HuH-7.5 (cell line): ENCODE measurements at regions not wholly inside any gene's neighbourhood (a gene's known extent, or its start where the extent isn't known, plus 50 kb on each side); places are given as distances from the start of the nearest gene placed in this dataset.
A peak's percentile ranks its signal among the peaks of the same experiment; 100 is the strongest.

ENCODE experiments used
- DNase-seq: peaks from one replicate; pipeline ENCODE4 v3.0.0; 2011; ENCODE audit warnings: low spot score

DNA sequence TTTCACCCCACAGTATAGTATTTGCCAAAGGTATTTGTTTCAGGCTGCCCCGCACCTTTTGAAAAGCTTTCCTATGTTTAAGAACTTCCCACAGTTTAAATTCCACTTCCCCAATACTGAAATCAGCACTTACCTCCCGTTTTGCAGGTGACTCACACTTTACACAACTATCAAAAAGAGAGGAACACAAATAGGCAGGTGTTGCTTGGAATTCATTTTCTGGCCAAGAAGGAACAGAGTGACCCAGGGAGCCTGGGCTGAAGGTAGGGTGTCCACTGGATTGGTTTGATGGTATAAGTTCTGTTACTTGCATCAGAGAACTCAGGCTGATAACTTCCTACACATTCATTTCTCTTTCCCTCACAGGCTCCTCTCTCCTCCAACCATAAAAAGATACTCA lies 60.1 kb upstream of the SLC30A5 start:
- no peak for DNase-seq

DNA sequence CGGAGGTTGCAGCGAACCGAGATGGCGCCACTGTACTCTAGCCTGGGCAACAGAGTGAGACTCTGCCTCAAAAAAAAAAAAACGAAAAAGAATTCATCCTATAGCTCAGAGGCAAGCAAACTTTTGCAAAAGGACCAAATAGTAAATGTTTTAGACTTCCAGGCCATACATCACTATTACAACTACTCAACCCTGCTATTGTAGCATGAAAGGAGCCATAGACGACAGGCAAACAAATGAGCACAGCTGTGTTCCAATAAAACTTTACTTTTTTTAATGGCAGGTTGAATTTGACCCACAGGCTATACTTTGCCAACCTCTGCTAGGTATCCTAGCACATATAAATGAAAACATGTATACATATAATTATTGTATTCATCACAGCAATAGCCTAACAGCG lies 58.9 kb upstream of the SLC30A5 start:
- no peak for DNase-seq

DNA sequence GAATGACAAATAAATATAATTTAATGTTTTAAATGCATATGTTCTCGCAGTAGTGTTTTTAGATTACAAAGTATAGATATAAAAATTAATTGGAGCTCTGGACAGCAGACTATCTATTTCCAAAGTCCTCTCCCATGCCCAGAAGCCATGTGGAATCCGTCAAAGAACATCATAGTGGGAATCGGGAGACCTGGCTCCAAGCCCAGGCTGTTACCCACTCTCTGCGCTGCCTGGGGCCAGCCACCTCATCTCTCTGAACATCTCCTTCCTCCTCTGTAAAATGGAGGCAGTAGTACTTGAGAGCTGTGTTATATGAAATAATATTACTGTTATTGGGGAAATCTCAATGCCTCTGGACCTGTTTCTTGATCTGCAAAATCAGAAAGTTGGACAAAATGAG lies 58.1 kb upstream of the SLC30A5 start:
- no peak for DNase-seq

DNA sequence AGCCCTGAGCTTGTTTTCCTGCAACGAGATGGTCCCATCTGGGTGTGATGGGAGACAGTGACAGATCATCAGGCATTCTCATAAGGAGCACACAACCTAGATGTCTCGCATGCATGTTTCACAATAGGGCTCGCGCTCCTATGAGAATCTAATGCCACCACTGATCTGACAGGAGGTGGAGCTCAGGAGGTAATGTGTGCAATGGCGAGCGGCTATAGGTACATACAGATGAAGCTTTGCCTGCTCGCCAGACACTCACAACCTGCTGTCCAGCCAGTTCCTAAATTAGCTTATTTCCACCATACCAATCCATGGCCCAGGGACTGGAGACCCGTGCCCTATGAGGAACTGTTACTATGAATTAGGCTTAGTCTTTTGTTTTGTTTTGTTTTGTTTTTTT lies 55.3 kb upstream of the SLC30A5 start:
- no peak for DNase-seq

DNA sequence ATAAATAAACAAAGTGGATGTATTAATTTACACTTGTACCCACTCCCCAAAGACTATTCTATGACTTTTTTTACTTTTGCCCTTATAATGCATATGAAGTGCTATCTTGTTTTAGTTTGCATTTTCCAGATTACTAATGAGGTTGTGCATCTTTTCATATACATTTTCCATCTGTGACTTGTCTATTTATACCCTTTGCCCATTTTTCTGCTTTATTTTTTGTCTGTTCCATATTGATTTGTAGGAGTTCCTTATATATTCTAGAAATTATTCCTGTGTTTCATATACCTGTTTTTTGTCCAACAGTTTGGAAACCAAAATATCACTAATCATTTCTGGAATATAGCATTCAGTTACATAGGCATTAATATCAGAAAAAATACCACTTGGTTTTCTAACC lies 54.0 kb upstream of the SLC30A5 start:
- no peak for DNase-seq

DNA sequence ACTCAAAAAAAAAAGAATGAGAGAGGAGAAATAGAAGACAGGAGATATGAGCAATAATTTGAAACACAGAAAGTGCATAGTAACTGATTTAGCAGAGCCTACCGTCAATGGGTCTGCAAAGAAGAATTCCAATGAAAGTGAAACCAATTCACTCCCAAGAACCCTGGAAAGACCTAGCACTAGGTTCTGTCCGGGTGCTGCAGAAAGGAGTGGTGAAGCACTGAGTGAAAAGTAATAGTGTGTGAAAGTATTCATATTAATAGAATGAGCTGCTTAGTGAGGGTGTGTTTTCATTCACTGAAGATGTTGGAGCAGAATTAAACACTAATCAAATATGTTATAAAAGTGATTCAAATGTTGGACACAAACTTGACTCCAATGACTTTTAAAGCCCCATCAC lies 51.3 kb upstream of the SLC30A5 start:
- no peak for DNase-seq

DNA sequence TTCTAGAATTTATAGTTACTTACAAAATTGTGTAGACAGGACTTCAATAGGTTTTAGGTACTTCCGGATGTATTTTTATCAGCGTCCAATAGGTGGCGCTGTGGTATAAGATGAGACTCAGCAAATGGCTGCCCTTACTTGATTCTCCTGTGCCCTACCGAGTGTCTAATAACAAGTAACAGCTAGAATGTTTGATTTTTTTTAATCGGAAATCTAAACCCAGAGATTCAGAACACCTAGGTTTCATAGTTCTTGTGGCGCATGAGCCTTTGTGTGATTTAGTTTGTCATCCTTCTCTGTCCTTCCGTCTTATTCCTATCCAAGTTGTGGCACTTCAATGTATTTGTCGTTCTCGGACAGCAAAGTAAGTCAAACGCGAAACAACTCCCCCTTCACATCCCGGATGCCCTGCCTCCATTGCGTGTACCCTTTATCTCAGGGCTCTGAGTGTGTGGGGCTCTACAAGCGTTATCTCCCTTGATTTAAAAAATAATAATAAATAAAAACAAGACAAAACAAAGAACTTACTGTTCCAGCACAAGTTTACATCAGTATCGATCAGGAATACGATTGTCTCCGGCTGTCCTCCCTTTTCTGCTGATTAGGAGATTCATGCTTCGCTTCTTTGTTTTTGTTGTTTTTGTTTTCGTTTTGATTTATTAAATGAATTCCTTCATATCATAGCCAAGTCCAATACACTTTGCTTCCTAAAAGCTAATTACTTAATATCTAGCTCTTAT lies 50.7 kb upstream of the SLC30A5 start:
- peak; percentile 46 for DNase-seq

DNA sequence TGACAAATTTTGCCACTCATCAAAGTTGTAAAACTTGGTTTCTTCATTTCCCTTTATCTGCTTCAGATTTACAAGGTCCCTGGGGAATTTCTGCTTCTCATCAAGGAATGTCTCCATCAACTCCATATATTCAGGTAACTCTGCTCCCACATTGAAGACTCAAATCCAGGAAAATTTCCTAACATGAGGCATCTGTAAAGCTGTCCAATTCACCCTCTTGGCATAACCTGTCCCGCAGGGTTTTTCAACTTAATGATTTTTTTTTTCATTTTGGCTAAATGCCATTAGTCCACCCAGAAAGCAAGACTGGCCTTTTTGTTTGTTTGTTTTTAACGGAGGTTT lies 50.2 kb upstream of the SLC30A5 start:
- no peak for DNase-seq
